Thyroid gland (tissue), 4 donors: ENCODE measurements at regions not wholly inside any gene's neighbourhood (a gene's known extent, or its start where the extent isn't known, plus 50 kb on each side); places are given as distances from the start of the nearest gene placed in this dataset.
"Not testable (repeated sequence)": the region's sequence is repeated elsewhere in the genome, so short reads cannot be mapped to it uniquely, and the experiment has no call there.

Source experiments
- CTCF ChIP-seq, 6 experiments: fragments of 200-600 bp in 3 of 6; fragments of 450-650 bp in 3 of 6; sonication (generic) in 3 of 6; IDR thresholded peaks; one replicate each; pipeline ENCODE4 v1.5.1; 2016 to 2019; ENCODE audit warnings: antibody characterized with exemption in 6 of 6, mild to moderate bottlenecking in 2 of 6, inconsistent platforms in 1 of 6, moderate library complexity in 1 of 6
- POLR2A ChIP-seq, 2 donors: fragments of 450-650 bp; IDR thresholded peaks; one replicate each; pipeline ENCODE4 v1.6.1; 2017; ENCODE audit warnings: antibody characterized with exemption in 2 of 2, mild to moderate bottlenecking in 2 of 2, moderate library complexity in 1 of 2

- TF ChIP-seq CTCF, POLR2A (IDR thresholded peaks at IDR 0.05): not testable (repeated sequence)
Measured at GRCh38 chr13:43969919-43970318, 90.2 kb downstream of the LACC1 start.
